ENCODE measurements at regions not wholly inside any gene's neighbourhood (a gene's known extent, or its start where the extent isn't known, plus 50 kb on each side); places are given as distances from the start of the nearest gene placed in this dataset.

DNA sequence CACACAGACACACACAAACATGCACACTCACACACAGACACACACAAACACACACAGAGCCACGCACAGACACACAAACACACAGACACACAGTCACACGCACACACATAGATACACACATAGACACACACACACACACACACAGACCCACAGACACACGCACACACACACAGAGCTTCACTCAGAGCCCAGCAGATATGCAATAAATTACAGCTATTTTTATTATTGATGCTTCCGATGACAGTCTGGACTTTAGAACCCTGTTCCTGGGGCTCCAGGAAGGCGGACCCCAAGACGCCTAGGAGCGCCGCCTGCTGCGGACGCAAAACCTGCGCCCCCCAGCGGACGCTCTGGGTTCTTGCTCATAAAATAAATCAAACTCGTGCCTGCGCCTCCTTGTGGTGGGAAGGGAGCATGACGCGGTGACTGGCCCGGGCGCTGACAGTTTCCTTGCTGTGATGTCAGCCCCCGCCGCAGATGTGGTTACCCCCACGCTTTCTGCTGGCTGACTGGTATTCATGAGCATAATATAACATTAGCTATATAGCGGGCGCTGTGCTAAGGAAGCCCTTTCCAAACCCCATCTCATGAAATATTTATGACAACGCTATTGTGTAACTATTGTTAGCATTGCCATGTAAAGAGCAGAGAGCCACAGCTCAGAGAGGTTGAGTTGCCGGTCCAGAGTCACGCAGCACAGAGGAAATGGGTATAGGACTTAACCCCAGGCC lies 64.4 kb upstream of the TM9SF2 start:
- DNase-seq: peak; percentile 93 to 94 (median 93)
- Mint-ChIP-seq H3K4me1 (peaks cover 47 to 52% of the 10 kb centered on the region in 2 donors), H3K9me3 (no peaks in the 10 kb centered on the region), H3K4me3 (peak overlapping the region; percentile 3 to 74 (median 60)), H3K27me3 (ENCODE audit: low read depth in 3 of 3) (peaks cover 19 to 32% (median 24%) of the 10 kb centered on the region in 3 donors), H3K27ac (peak overlapping the region in 5 of 6 donors; percentile 40 to 97 (median 79)), H3K36me3 (no peaks in the 10 kb centered on the region)

GRCh38 chr13:99439048-99439447 lies 62.2 kb upstream of the TM9SF2 start:
- Mint-ChIP-seq H3K36me3 (no peaks in the 10 kb centered on the region), H3K27ac (peak overlapping the region in 1 of 6 donors; percentile 39)

GRCh38 chr13:99439850-99440604 lies 61.2 kb upstream of the TM9SF2 start:
- Mint-ChIP-seq H3K36me3 (no peaks in the 10 kb centered on the region), H3K4me1 (peaks cover 18 to 23% of the 10 kb centered on the region in 2 donors), H3K9me3 (no peaks in the 10 kb centered on the region), H3K27me3 (ENCODE audit: low read depth in 3 of 3) (peaks cover 0 to 14% (median 6%) of the 10 kb centered on the region in 3 donors), H3K27ac (no peak overlapping the region), H3K4me3 (no peak overlapping the region)
- DNase-seq: no peak

More at GRCh38 chr13:99439048-99439447, 62.2 kb upstream of the TM9SF2 start:
- no peak for DNase-seq
- H3K27me3 Mint-ChIP-seq (ENCODE audit: low read depth in 3 of 3): peaks cover 1 to 17% (median 7%) of the 10 kb centered on the region in 3 donors
- peaks cover 25 to 30% of the 10 kb centered on the region in 2 donors for H3K4me1 Mint-ChIP-seq
- no peak overlapping the region for H3K4me3 Mint-ChIP-seq
- no peaks in the 10 kb centered on the region for H3K9me3 Mint-ChIP-seq

- peak; percentile 59 to 70 (median 66) for DNase-seq
- H3K36me3 Mint-ChIP-seq: no peaks in the 10 kb centered on the region
- no peaks in the 10 kb centered on the region for H3K9me3 Mint-ChIP-seq
- H3K27me3 Mint-ChIP-seq (ENCODE audit: low read depth in 3 of 3): peaks cover 0 to 8% (median 6%) of the 10 kb centered on the region in 3 donors
- no peak overlapping the region for H3K27ac Mint-ChIP-seq
- H3K4me1 Mint-ChIP-seq: peaks cover under 1 to 4% of the 10 kb centered on the region in 2 donors
- no peak overlapping the region for H3K4me3 Mint-ChIP-seq
These were observed 58.9 kb upstream of the TM9SF2 start for GRCh38 chr13:99442273-99442895.

GRCh38 chr13:99446242-99446641 lies 55.0 kb upstream of the TM9SF2 start:
- Mint-ChIP-seq H3K27ac (peak overlapping the region in 2 of 6 donors; percentile 56 to 69), H3K36me3 (no peaks in the 10 kb centered on the region), H3K9me3 (no peaks in the 10 kb centered on the region)

DNA sequence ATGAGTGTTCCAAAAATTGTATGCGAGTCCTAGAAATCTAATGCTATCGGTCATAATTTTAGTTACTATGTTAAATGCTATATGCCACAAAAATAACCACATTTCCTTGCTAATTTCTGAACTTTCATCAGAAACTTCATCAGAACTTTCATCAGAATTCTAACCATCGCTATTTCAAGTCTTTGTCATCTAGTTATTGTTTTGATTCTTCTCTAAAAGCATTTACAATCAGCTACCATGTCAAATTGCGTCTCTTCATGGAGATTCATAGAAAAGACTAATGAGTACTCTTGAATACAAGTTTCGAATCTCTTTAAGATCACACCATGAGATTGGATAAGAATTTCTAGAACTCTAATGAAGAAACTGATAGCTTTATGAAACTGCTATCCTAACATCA lies 52.7 kb upstream of the TM9SF2 start:
- no peaks in the 10 kb centered on the region for H3K4me1 Mint-ChIP-seq
- no peak overlapping the region for H3K4me3 Mint-ChIP-seq
- H3K36me3 Mint-ChIP-seq: peaks cover 0 to 3% (median 0%) of the 10 kb centered on the region in 3 donors
- H3K9me3 Mint-ChIP-seq: no peaks in the 10 kb centered on the region
- peaks cover 2 to 5% (median 4%) of the 10 kb centered on the region in 3 donors for H3K27me3 Mint-ChIP-seq (ENCODE audit: low read depth in 3 of 3)
- no peak for DNase-seq
- no peak overlapping the region for H3K27ac Mint-ChIP-seq

More at GRCh38 chr13:99446242-99446641, 55.0 kb upstream of the TM9SF2 start:
- Mint-ChIP-seq H3K4me3 (no peak overlapping the region), H3K27me3 (ENCODE audit: low read depth in 3 of 3) (peaks cover 3 to 4% (median 3%) of the 10 kb centered on the region in 3 donors), H3K4me1 (no peaks in the 10 kb centered on the region)
- DNase-seq: no peak

DNA sequence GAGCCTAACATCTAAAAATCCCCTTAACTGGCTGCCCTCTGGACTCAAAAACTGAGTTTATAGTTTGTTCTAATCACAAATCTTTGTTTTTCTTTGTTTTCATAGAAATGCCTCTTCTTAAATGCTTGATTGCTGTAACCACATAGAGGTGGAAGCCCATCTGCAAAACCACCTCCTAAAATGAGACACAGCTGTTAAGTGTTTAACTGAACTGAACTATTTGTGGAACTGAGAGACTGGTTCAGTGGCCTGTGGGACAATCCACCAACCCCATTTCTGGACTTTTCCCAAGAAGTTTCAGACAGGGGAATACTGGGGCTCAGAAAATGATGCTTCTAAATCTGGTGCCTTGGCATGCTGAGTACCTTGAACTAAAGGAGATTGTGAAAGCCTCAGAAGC lies 50.9 kb upstream of the TM9SF2 start:
- Mint-ChIP-seq H3K4me1 (no peaks in the 10 kb centered on the region), H3K36me3 (peaks cover 0 to 3% (median 0%) of the 10 kb centered on the region in 3 donors), H3K27ac (no peak overlapping the region), H3K4me3 (no peak overlapping the region), H3K27me3 (ENCODE audit: low read depth in 3 of 3) (peaks cover 0 to 11% (median 0%) of the 10 kb centered on the region in 3 donors), H3K9me3 (peaks cover 0 to 6% (median 0%) of the 10 kb centered on the region in 6 donors)
- no peak for DNase-seq

Measured in immature natural killer cell (primary cell).